Liver (tissue), 7 donors: ENCODE measurements at regions not wholly inside any gene's neighbourhood (a gene's known extent, or its start where the extent isn't known, plus 50 kb on each side); places are given as distances from the start of the nearest gene placed in this dataset.

Experiments used
- DNase-seq: peaks from one replicate; pipeline ENCODE4 v3.0.0-alpha.2; 2017; ENCODE audit warnings: low spot score
- H3K27ac ChIP-seq, 2 donors: one replicate each; pipeline ENCODE4 v1.7.0; 2013; ENCODE audit warnings: inconsistent platforms in 2 of 2, low read length in 2 of 2, control low read depth in 1 of 2, low read depth in 1 of 2, mild to moderate bottlenecking in 1 of 2
- H3K27me3 ChIP-seq, 4 donors: one replicate each; pipeline versions ENCODE4 v1.6.1 to v1.7.0; 2013; ENCODE audit warnings: low read length in 3 of 4, inconsistent platforms in 1 of 4, mild to moderate bottlenecking in 1 of 4, moderate library complexity in 1 of 4; ENCODE audit not compliant: control insufficient read depth in 4 of 4, insufficient read depth in 4 of 4
- H3K36me3 ChIP-seq, 4 donors: one replicate each; pipeline versions ENCODE4 v1.6.1 to v1.7.0; 2013; ENCODE audit warnings: low read length in 3 of 4, mild to moderate bottlenecking in 3 of 4, low read depth in 1 of 4, moderate library complexity in 1 of 4; ENCODE audit not compliant: control insufficient read depth in 4 of 4, insufficient read depth in 3 of 4
- H3K4me1 ChIP-seq, 4 donors: one replicate each; pipeline versions ENCODE4 v1.6.1 to v1.7.0; 2013; ENCODE audit warnings: low read length in 3 of 4, mild to moderate bottlenecking in 3 of 4, moderate library complexity in 1 of 4; ENCODE audit not compliant: control insufficient read depth in 4 of 4, insufficient read depth in 4 of 4
- H3K4me3 ChIP-seq, 3 donors: one replicate each; pipeline versions ENCODE4 v1.6.1 to v1.7.0; 2013; ENCODE audit warnings: low read length in 3 of 3, control low read depth in 1 of 3, low read depth in 1 of 3, mild to moderate bottlenecking in 1 of 3
- H3K9ac ChIP-seq, 2 donors: one replicate each; pipeline ENCODE4 v1.7.0; 2013; ENCODE audit warnings: low read length in 2 of 2, mild to moderate bottlenecking in 2 of 2, moderate library complexity in 2 of 2, control low read depth in 1 of 2, low read depth in 1 of 2
- H3K9me3 ChIP-seq, 4 donors: one replicate each; pipeline versions ENCODE4 v1.6.1 to v1.7.0; 2013; ENCODE audit warnings: low read length in 3 of 4; ENCODE audit not compliant: control insufficient read depth in 4 of 4
- EGR1 ChIP-seq, 2 donors: IDR thresholded peaks; 2 replicates each; pipeline ENCODE4 v1.6.1; 2016 to 2018; ENCODE audit warnings: antibody characterized with exemption in 2 of 2, low read depth in 2 of 2
- FOXA1 ChIP-seq: IDR thresholded peaks from 2 replicates; pipeline ENCODE4 v1.6.1; 2016; ENCODE audit warnings: antibody characterized with exemption
- GABPA ChIP-seq, 2 donors: IDR thresholded peaks in 1 of 2; conservative IDR thresholded peaks in 1 of 2; 2 replicates each; pipeline ENCODE4 v1.6.1; 2016; ENCODE audit warnings: antibody characterized with exemption in 2 of 2, mild to moderate bottlenecking in 1 of 2, moderate library complexity in 1 of 2
- HNF4A ChIP-seq, 2 donors: conservative IDR thresholded peaks; 2 replicates each; pipeline ENCODE4 v1.6.1; 2016; ENCODE audit warnings: antibody characterized with exemption in 2 of 2, mild to moderate bottlenecking in 2 of 2
- JUND ChIP-seq, 2 donors: IDR thresholded peaks; 2 replicates each; pipeline ENCODE4 v1.6.1; 2016; ENCODE audit warnings: antibody characterized with exemption in 2 of 2
- NR2F2 ChIP-seq: IDR thresholded peaks from 2 replicates; pipeline ENCODE4 v1.6.1; 2016; ENCODE audit warnings: antibody characterized with exemption
- RAD21 ChIP-seq, 2 donors: IDR thresholded peaks; 2 replicates each; pipeline ENCODE4 v1.6.1; 2016; ENCODE audit warnings: antibody characterized with exemption in 2 of 2, mild to moderate bottlenecking in 2 of 2
- RXRA ChIP-seq, 2 donors: IDR thresholded peaks; 2 replicates each; pipeline ENCODE4 v1.6.1; 2017 to 2018; ENCODE audit warnings: antibody characterized with exemption in 2 of 2, mild to moderate bottlenecking in 1 of 2
- SP1 ChIP-seq: IDR thresholded peaks from 2 replicates; pipeline ENCODE4 v1.6.1; 2018; ENCODE audit warnings: antibody characterized with exemption, mild to moderate bottlenecking
- TAF1 ChIP-seq: conservative IDR thresholded peaks from 2 replicates; pipeline ENCODE4 v1.6.1; 2016; ENCODE audit warnings: antibody characterized with exemption, mild to moderate bottlenecking
- YY1 ChIP-seq: IDR thresholded peaks from 2 replicates; pipeline ENCODE4 v1.6.1; 2016; ENCODE audit warnings: antibody characterized with exemption, mild to moderate bottlenecking
- WGBS: extraction: QIAGEN DNeasy Blood & Tissue Kit; methylation state at CpG from one replicate; pipeline ENCODE4 v1.1.7; 2013; 5-methylcytosine and 5-hydroxymethylcytosine counted together
- TF ChIP-seq, protein P1 (sequence below): IDR thresholded peaks from 2 replicates; pipeline ENCODE4 v1.6.1; 2016; ENCODE audit warnings: antibody characterized with exemption
- TF ChIP-seq, protein P2 (sequence below): IDR thresholded peaks from 2 replicates; pipeline ENCODE4 v1.6.1; 2016; ENCODE audit warnings: antibody characterized with exemption
- TF ChIP-seq, protein P3 (sequence below): IDR thresholded peaks from 2 replicates; pipeline ENCODE4 v1.6.1; 2016; ENCODE audit warnings: antibody characterized with exemption, mild to moderate bottlenecking
- donor health status: healthy.
- donor health status: healthy.
- donor health status: healthy.
- donor health status: healthy.

DNA sequence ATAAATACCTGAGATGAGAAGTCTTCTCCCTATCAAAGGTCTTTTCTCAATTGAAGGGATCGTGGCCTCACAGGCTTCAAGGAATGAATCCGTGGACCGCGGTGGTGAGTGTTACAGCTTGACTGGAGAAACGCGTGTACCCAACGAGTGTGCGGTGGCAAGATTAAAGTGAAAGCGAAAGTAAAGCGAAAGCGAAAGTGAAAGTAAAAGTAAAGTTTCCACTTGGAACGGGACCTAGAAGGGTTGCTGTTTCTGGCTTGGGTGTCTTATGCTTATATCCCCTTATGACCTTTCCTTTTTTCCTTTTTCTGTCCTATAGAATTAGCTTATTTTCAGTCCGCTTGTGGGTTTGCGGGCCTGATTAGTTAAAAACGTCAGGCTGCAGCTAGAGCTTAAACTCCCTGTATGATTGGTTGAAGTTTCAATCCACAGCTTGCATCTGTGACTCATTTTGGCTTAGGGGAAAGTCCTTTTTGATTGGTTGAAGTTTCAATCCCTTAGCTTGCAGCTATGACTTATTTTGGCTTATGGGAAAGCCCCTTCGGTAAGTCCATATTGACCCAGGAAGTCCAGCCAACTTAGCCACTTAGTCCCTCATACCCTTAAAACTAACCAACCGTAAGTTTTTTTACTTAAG is 924.3 kb upstream of the CDH10 start:
- Histone ChIP-seq H3K4me3 (peak overlapping the region in 1 of 3 donors; percentile 35), H3K27ac (no peak overlapping the region)
- 88% methylated on average over 17 of the region's 17 CpGs for WGBS

DNA sequence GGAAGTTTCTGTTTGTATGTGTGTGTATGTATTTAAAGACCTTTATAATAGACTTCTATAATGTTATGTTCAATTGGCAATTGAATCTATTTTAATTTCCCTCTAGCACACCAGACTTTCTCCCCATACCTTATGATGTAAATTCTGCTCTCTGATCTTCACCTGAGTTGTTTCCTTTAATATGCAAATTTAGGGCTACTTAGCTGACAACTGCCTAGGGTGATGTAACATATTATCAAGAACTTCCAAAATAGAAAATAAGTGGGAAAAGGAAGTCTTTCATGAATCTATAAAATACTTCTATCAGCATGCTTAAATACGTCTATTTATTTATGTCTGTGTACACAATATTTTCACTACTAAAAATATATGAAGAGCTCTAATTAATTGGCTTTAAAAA is 923.5 kb upstream of the CDH10 start:
- Histone ChIP-seq H3K36me3 (no peaks in the 10 kb centered on the region), H3K9ac (no peak overlapping the region), H3K4me1 (no peaks in the 10 kb centered on the region), H3K4me3 (no peak overlapping the region), H3K27me3 (no peaks in the 10 kb centered on the region), H3K9me3 (peaks cover 0 to 2% (median 0%) of the 10 kb centered on the region in 4 donors), H3K27ac (no peak overlapping the region)
- 88% methylated on average over 1 of the region's 1 CpG for WGBS
- TF ChIP-seq, protein P1, sequence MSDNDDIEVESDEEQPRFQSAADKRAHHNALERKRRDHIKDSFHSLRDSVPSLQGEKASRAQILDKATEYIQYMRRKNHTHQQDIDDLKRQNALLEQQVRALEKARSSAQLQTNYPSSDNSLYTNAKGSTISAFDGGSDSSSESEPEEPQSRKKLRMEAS = no peak
- no peak for TF ChIP-seq TAF1
- TF ChIP-seq RAD21 (IDR thresholded peaks at IDR 0.05) = no peak
- no peak for TF ChIP-seq NR2F2
- TF ChIP-seq, protein P2, sequence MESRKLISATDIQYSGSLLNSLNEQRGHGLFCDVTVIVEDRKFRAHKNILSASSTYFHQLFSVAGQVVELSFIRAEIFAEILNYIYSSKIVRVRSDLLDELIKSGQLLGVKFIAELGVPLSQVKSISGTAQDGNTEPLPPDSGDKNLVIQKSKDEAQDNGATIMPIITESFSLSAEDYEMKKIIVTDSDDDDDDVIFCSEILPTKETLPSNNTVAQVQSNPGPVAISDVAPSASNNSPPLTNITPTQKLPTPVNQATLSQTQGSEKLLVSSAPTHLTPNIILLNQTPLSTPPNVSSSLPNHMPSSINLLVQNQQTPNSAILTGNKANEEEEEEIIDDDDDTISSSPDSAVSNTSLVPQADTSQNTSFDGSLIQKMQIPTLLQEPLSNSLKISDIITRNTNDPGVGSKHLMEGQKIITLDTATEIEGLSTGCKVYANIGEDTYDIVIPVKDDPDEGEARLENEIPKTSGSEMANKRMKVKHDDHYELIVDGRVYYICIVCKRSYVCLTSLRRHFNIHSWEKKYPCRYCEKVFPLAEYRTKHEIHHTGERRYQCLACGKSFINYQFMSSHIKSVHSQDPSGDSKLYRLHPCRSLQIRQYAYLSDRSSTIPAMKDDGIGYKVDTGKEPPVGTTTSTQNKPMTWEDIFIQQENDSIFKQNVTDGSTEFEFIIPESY = no peak
- TF ChIP-seq JUND (IDR thresholded peaks at IDR 0.05) = no peak
- DNase-seq = no peak

More for the DNA sequence above, 924.3 kb upstream of the CDH10 start:
- Histone ChIP-seq H3K9me3 (peaks cover 0 to 2% (median 0%) of the 10 kb centered on the region in 4 donors), H3K36me3 (no peaks in the 10 kb centered on the region), H3K9ac (no peak overlapping the region), H3K4me1 (no peaks in the 10 kb centered on the region), H3K27me3 (no peaks in the 10 kb centered on the region)
- no peak for DNase-seq
- TF ChIP-seq, protein P2 = no peak
- TF ChIP-seq GABPA (IDR thresholded peaks at IDR 0.05 in 1 of 2, conservative IDR thresholded peaks at IDR 0.05 in 1 of 2) = no peak
- TF ChIP-seq HNF4A (conservative IDR thresholded peaks at IDR 0.05) = no peak
- no peak for TF ChIP-seq YY1
- TF ChIP-seq RXRA (IDR thresholded peaks at IDR 0.05) = no peak
- TF ChIP-seq SP1 = no peak
- TF ChIP-seq, protein P3, sequence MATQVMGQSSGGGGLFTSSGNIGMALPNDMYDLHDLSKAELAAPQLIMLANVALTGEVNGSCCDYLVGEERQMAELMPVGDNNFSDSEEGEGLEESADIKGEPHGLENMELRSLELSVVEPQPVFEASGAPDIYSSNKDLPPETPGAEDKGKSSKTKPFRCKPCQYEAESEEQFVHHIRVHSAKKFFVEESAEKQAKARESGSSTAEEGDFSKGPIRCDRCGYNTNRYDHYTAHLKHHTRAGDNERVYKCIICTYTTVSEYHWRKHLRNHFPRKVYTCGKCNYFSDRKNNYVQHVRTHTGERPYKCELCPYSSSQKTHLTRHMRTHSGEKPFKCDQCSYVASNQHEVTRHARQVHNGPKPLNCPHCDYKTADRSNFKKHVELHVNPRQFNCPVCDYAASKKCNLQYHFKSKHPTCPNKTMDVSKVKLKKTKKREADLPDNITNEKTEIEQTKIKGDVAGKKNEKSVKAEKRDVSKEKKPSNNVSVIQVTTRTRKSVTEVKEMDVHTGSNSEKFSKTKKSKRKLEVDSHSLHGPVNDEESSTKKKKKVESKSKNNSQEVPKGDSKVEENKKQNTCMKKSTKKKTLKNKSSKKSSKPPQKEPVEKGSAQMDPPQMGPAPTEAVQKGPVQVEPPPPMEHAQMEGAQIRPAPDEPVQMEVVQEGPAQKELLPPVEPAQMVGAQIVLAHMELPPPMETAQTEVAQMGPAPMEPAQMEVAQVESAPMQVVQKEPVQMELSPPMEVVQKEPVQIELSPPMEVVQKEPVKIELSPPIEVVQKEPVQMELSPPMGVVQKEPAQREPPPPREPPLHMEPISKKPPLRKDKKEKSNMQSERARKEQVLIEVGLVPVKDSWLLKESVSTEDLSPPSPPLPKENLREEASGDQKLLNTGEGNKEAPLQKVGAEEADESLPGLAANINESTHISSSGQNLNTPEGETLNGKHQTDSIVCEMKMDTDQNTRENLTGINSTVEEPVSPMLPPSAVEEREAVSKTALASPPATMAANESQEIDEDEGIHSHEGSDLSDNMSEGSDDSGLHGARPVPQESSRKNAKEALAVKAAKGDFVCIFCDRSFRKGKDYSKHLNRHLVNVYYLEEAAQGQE = no peak
- TF ChIP-seq RAD21 (IDR thresholded peaks at IDR 0.05) = no peak
- TF ChIP-seq FOXA1 = no peak
- no peak for TF ChIP-seq EGR1 (IDR thresholded peaks at IDR 0.05; ENCODE audit: low read depth in 2 of 2)
